ENCODE measurements at regions not wholly inside any gene's neighbourhood (a gene's known extent, or its start where the extent isn't known, plus 50 kb on each side); places are given as distances from the start of the nearest gene placed in this dataset.

- no peak for DNase-seq
- TF ChIP-seq CTCF (IDR thresholded peaks at IDR 0.05; ENCODE audit: borderline replicate concordance, extremely low read depth, low read length, poor library complexity, severe bottlenecking): no peak
- TF ChIP-seq EZH2 (IDR thresholded peaks at IDR 0.05; ENCODE audit: borderline replicate concordance, low read depth, low read length, severe bottlenecking): no peak
- Histone ChIP-seq H3K27ac (ENCODE audit: low read length) (no peak overlapping the region), H3K27me3 (ENCODE audit: insufficient read depth, low read length, poor library complexity) (no peaks in the 10 kb centered on the region), H3K4me3 (ENCODE audit: low read depth in 1 of 2, low read length in 2 of 2) (no peak overlapping the region), H3K4me2 (ENCODE audit: insufficient read depth, low read length) (no peak overlapping the region), H2AFZ (ENCODE audit: low read depth, low read length) (no peak overlapping the region), H3K4me1 (ENCODE audit: insufficient read depth, low read length) (no peaks in the 10 kb centered on the region), H3K9ac (ENCODE audit: low read depth, low read length) (no peak overlapping the region), H3K9me3 (ENCODE audit: insufficient read depth, low read length, severe bottlenecking) (no peaks in the 10 kb centered on the region), H4K20me1 (ENCODE audit: insufficient read depth, low read length) (no peaks in the 10 kb centered on the region), H3K79me2 (ENCODE audit: insufficient read depth, low read length) (no peaks in the 10 kb centered on the region), H3K36me3 (ENCODE audit: insufficient read depth, low read length) (no peaks in the 10 kb centered on the region)
- ATAC-seq (ENCODE audit: insufficient read depth, low read depth): no peak
Measured at GRCh38 chr14:51521764-51522163, 129.9 kb upstream of the FRMD6 start.

- no peaks in the 10 kb centered on the region for H3K27me3 ChIP-seq (ENCODE audit: insufficient read depth, low read length, poor library complexity)
- no peaks in the 10 kb centered on the region for H3K4me1 ChIP-seq (ENCODE audit: insufficient read depth, low read length)
- no peaks in the 10 kb centered on the region for H3K9me3 ChIP-seq (ENCODE audit: insufficient read depth, low read length, severe bottlenecking)
- H3K4me3 ChIP-seq (ENCODE audit: low read depth in 1 of 2, low read length in 2 of 2): no peak overlapping the region
- no peaks in the 10 kb centered on the region for H3K79me2 ChIP-seq (ENCODE audit: insufficient read depth, low read length)
- ATAC-seq (ENCODE audit: insufficient read depth, low read depth): no peak
- no peak overlapping the region for H2AFZ ChIP-seq (ENCODE audit: low read depth, low read length)
- no peaks in the 10 kb centered on the region for H3K36me3 ChIP-seq (ENCODE audit: insufficient read depth, low read length)
- H3K9ac ChIP-seq (ENCODE audit: low read depth, low read length): no peak overlapping the region
- no peak overlapping the region for H3K27ac ChIP-seq (ENCODE audit: low read length)
- H3K4me2 ChIP-seq (ENCODE audit: insufficient read depth, low read length): no peak overlapping the region
- TF ChIP-seq CTCF (IDR thresholded peaks at IDR 0.05; ENCODE audit: borderline replicate concordance, extremely low read depth, low read length, poor library complexity, severe bottlenecking) (no peak), EZH2 (IDR thresholded peaks at IDR 0.05; ENCODE audit: borderline replicate concordance, low read depth, low read length, severe bottlenecking) (no peak)
- DNase-seq: no peak
- no peaks in the 10 kb centered on the region for H4K20me1 ChIP-seq (ENCODE audit: insufficient read depth, low read length)
Measured at GRCh38 chr14:51523243-51523642, 128.5 kb upstream of the FRMD6 start.

- Histone ChIP-seq H3K27ac (ENCODE audit: low read length) (no peak overlapping the region), H3K4me2 (ENCODE audit: insufficient read depth, low read length) (no peak overlapping the region), H3K9ac (ENCODE audit: low read depth, low read length) (no peak overlapping the region), H3K4me3 (ENCODE audit: low read depth in 1 of 2, low read length in 2 of 2) (no peak overlapping the region), H3K79me2 (ENCODE audit: insufficient read depth, low read length) (no peaks in the 10 kb centered on the region), H4K20me1 (ENCODE audit: insufficient read depth, low read length) (no peaks in the 10 kb centered on the region), H2AFZ (ENCODE audit: low read depth, low read length) (no peak overlapping the region), H3K9me3 (ENCODE audit: insufficient read depth, low read length, severe bottlenecking) (no peaks in the 10 kb centered on the region), H3K27me3 (ENCODE audit: insufficient read depth, low read length, poor library complexity) (no peaks in the 10 kb centered on the region), H3K36me3 (ENCODE audit: insufficient read depth, low read length) (no peaks in the 10 kb centered on the region), H3K4me1 (ENCODE audit: insufficient read depth, low read length) (no peaks in the 10 kb centered on the region)
- ATAC-seq (ENCODE audit: insufficient read depth, low read depth): peak; percentile 33; the same call in 1 of the 3 replicates
- no peak for TF ChIP-seq EZH2 (IDR thresholded peaks at IDR 0.05; ENCODE audit: borderline replicate concordance, low read depth, low read length, severe bottlenecking)
- no peak for TF ChIP-seq CTCF (IDR thresholded peaks at IDR 0.05; ENCODE audit: borderline replicate concordance, extremely low read depth, low read length, poor library complexity, severe bottlenecking)
- no peak for DNase-seq
Measured at GRCh38 chr14:51525739-51526138, 126.0 kb upstream of the FRMD6 start.

- H3K79me2 ChIP-seq (ENCODE audit: insufficient read depth, low read length): no peaks in the 10 kb centered on the region
- no peaks in the 10 kb centered on the region for H3K36me3 ChIP-seq (ENCODE audit: insufficient read depth, low read length)
- ATAC-seq (ENCODE audit: insufficient read depth, low read depth) (no peak), DNase-seq (no peak)
- TF ChIP-seq CTCF (IDR thresholded peaks at IDR 0.05; ENCODE audit: borderline replicate concordance, extremely low read depth, low read length, poor library complexity, severe bottlenecking): no peak
- TF ChIP-seq EZH2 (IDR thresholded peaks at IDR 0.05; ENCODE audit: borderline replicate concordance, low read depth, low read length, severe bottlenecking): no peak
- no peak overlapping the region for H2AFZ ChIP-seq (ENCODE audit: low read depth, low read length)
- H3K27ac ChIP-seq (ENCODE audit: low read length): no peak overlapping the region
- H3K9ac ChIP-seq (ENCODE audit: low read depth, low read length): no peak overlapping the region
- H3K9me3 ChIP-seq (ENCODE audit: insufficient read depth, low read length, severe bottlenecking): no peaks in the 10 kb centered on the region
- no peaks in the 10 kb centered on the region for H3K4me1 ChIP-seq (ENCODE audit: insufficient read depth, low read length)
- H3K4me2 ChIP-seq (ENCODE audit: insufficient read depth, low read length): no peak overlapping the region
- H3K27me3 ChIP-seq (ENCODE audit: insufficient read depth, low read length, poor library complexity): no peaks in the 10 kb centered on the region
- no peaks in the 10 kb centered on the region for H4K20me1 ChIP-seq (ENCODE audit: insufficient read depth, low read length)
- H3K4me3 ChIP-seq (ENCODE audit: low read depth in 1 of 2, low read length in 2 of 2): no peak overlapping the region
Measured at GRCh38 chr14:51527073-51527472, 124.6 kb upstream of the FRMD6 start.
